GM12878 (cell line): ENCODE measurements at regions not wholly inside any gene's neighbourhood (a gene's known extent, or its start where the extent isn't known, plus 50 kb on each side); places are given as distances from the start of the nearest gene placed in this dataset.

Experiments used
- ATAC-seq: fragments of 200-7000 bp; cut with Tn5 transposase; 3 replicates; pipeline ENCODE4 v1.9.1; 2020; ENCODE audit warnings: mild to moderate bottlenecking, moderate library complexity
- BruUV-seq: library from RNA; stranded (reverse); fragments of 400-500 nt; replicated peaks from 2 replicates; lab custom pipeline; 2021; lab: Mats Ljungman, UMichigan
- CTCF ChIA-PET: fragments of 300-600 bp; sonication (Branson Sonifier 250); formaldehyde crosslinking; extraction: SDS; loops from one replicate; lab custom pipeline; 2021; ENCODE audit warnings: inconsistent platforms; lab: Yijun Ruan, JAX
- POLR2A ChIA-PET: fragments of 350-600 bp; formaldehyde crosslinking; extraction: SDS; loops from one replicate; lab custom pipeline; 2021; ENCODE audit warnings: inconsistent platforms; lab: Charles Lee
- RAD21 ChIA-PET: fragments of 300-600 bp; sonication (Branson Sonifier 250); formaldehyde crosslinking; loops from one replicate; lab custom pipeline; 2023; ENCODE audit warnings: antibody characterized with exemption; ENCODE audit not compliant: unreplicated experiment; lab: Charles Lee
- SMC1A ChIA-PET: fragments of 300-600 bp; sonication (Branson Sonifier 250); formaldehyde crosslinking; loops from one replicate; lab custom pipeline; 2023; ENCODE audit not compliant: unreplicated experiment, uncharacterized antibody; lab: Charles Lee
- DNase-seq: peaks from one replicate; pipeline ENCODE4 v3.0.0-alpha.2; 2011; ENCODE audit warnings: low read depth, low spot score
- FAIRE-seq: peaks from 3 replicates; lab custom pipeline; 2011; peaks lifted over from hg19 to GRCh38; lab: Jason Lieb, UNC
- H2AFZ ChIP-seq: 2 replicates; pipeline ENCODE4 v1.6.0; 2011; ENCODE audit warnings: low read depth, low read length, control low read depth; ENCODE audit not compliant: control insufficient read depth
- H3K27ac ChIP-seq: 2 replicates; pipeline ENCODE4 v1.5.1; 2011; ENCODE audit warnings: control low read depth; ENCODE audit not compliant: control insufficient read depth, insufficient read depth
- H3K27me3 ChIP-seq, 2 experiments: replicated peaks in 1 of 2; 2 replicates each; pipeline versions ENCODE4 v1.6.0 to v1.6.1; 2011; ENCODE audit warnings: low read length in 1 of 2; ENCODE audit not compliant: control insufficient read depth in 2 of 2, insufficient read depth in 2 of 2
- H3K36me3 ChIP-seq, 2 experiments: 2 replicates each; pipeline ENCODE4 v1.5.1; 2011; ENCODE audit warnings: low read length in 1 of 2; ENCODE audit not compliant: control insufficient read depth in 2 of 2, insufficient read depth in 2 of 2
- H3K4me1 ChIP-seq: 2 replicates; pipeline ENCODE4 v1.6.1; 2011; ENCODE audit warnings: mild to moderate bottlenecking, low read length, moderate library complexity, mixed read lengths; ENCODE audit not compliant: control insufficient read depth, insufficient read depth
- H3K4me2 ChIP-seq: 2 replicates; pipeline ENCODE4 v1.6.0; 2011; ENCODE audit warnings: control low read depth; ENCODE audit not compliant: control insufficient read depth, insufficient read depth
- H3K4me3 ChIP-seq: fragments of 200-600 bp; sonication (generic); 2 replicates; pipeline ENCODE4 v1.5.1; 2016
- H3K79me2 ChIP-seq: 2 replicates; pipeline ENCODE4 v1.6.0; 2011; ENCODE audit warnings: low read length; ENCODE audit not compliant: control insufficient read depth, insufficient read depth
- H3K9ac ChIP-seq: 2 replicates; pipeline ENCODE4 v1.8.0; 2011; ENCODE audit warnings: low read length, control low read depth, mixed read lengths; ENCODE audit not compliant: control insufficient read depth, insufficient read depth
- H3K9me3 ChIP-seq: replicated peaks from 3 replicates; pipeline ENCODE4 v1.5.1; 2011; ENCODE audit warnings: mild to moderate bottlenecking, low read length; ENCODE audit not compliant: control insufficient read depth, insufficient read depth
- H4K20me1 ChIP-seq: 2 replicates; pipeline ENCODE4 v1.6.0; 2011; ENCODE audit not compliant: control insufficient read depth, insufficient read depth
- CBFB ChIP-seq: IDR thresholded peaks from 2 replicates; pipeline ENCODE4 v1.6.1; 2016; ENCODE audit warnings: antibody characterized with exemption, low read depth
- DPF2 ChIP-seq: fragments of 450-650 bp; IDR thresholded peaks from 2 replicates; pipeline ENCODE4 v1.6.1; 2017; ENCODE audit warnings: mild to moderate bottlenecking
- IKZF1 ChIP-seq: fragments of 450-650 bp; conservative IDR thresholded peaks from 2 replicates; pipeline ENCODE4 v1.6.1; 2017; ENCODE audit warnings: antibody characterized with exemption, mild to moderate bottlenecking
- MTA2 ChIP-seq: fragments of 450-650 bp; IDR thresholded peaks from 2 replicates; pipeline ENCODE4 v1.6.1; 2016; ENCODE audit warnings: low read depth, mild to moderate bottlenecking, moderate library complexity
- NR2C2 ChIP-seq: IDR thresholded peaks from 2 replicates; pipeline ENCODE4 v1.6.1; 2011; ENCODE audit warnings: borderline replicate concordance, low read depth; ENCODE audit not compliant: control insufficient read depth, insufficient read length
- ZNF217 ChIP-seq: fragments of 450-650 bp; IDR thresholded peaks from 2 replicates; pipeline ENCODE4 v1.6.1; 2017; ENCODE audit warnings: antibody characterized with exemption, mild to moderate bottlenecking
- ZNF384 ChIP-seq: IDR thresholded peaks from 2 replicates; pipeline ENCODE4 v1.6.1; 2012; ENCODE audit warnings: low read depth, mild to moderate bottlenecking, low read length, improper control_type of control experiment, borderline replicate concordance
- WGBS: methylation state at CpG from one replicate; pipeline ENCODE4 v1.1.6; 2016; ENCODE audit warnings: low lambda C conversion rate; ENCODE audit not compliant: insufficient replicate concordance, insufficient coverage; ENCODE audit errors: missing lambda C conversion rate; 5-methylcytosine and 5-hydroxymethylcytosine counted together
- in situ Hi-C: fragments of 300-500 bp; cut with MboI; formaldehyde crosslinking; loops from 9 replicates; pipeline ENCODE4 v1.14.3; 2018; ENCODE audit warnings: mixed read lengths
- intact Hi-C: fragments of 100-400 bp; cut with micrococcal nuclease; formaldehyde crosslinking; loops from one replicate; pipeline ENCODE4 v1.14.2; 2022; ENCODE audit not compliant: unreplicated experiment
- TF ChIP-seq, protein P1 (sequence below): IDR thresholded peaks from 2 replicates; pipeline ENCODE4 v1.6.1; 2012; ENCODE audit warnings: low read length, inconsistent platforms

DNA sequence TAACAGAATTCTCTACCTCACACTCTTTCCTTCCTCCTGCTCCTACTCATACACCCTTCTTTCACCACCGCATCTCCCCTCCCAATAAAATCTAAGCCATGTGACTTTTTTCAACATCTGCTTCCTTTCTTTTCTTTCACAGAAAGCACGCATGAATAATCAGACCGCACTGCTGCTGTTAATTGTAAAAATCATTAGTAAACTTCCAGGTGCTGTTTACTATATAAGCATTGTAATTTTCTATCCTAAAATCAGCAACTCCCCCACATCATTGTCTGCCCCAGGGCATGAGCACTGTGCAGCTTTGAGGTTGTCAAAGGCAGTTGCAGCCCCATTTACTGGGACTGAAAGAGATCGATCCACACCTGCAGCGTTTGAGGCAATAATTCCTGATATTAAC lies 782.6 kb upstream of the ID2 start:
- Histone ChIP-seq H3K79me2 (no peaks in the 10 kb centered on the region), H3K4me1 (peaks cover 3% of the 10 kb centered on the region; the same call in 1 of the 2 replicates), H3K4me3 (no peak overlapping the region), H3K4me2 (no peak overlapping the region), H3K9me3 (no peaks in the 10 kb centered on the region; the same call in 2 of the 3 replicates), H3K27me3 (no peaks in the 10 kb centered on the region), H2AFZ (no peak overlapping the region), H3K27ac (no peak overlapping the region), H4K20me1 (no peaks in the 10 kb centered on the region), H3K9ac (no peak overlapping the region), H3K36me3 (no peaks in the 10 kb centered on the region)
- intact Hi-C loops (loop anchor here (5.0 kb wide), 1 partner anchor 172 kb away; no protein-coding TSS in a partner anchor), in situ Hi-C loops (no loop called here)
- BruUV-seq = no TSS peak
- 7% methylated on average over 5 of the region's 5 CpGs for WGBS
- FAIRE-seq (no peak), ATAC-seq (peak; percentile 58), DNase-seq (no peak)
- SMC1A ChIA-PET = interaction anchor here (0.7 kb wide), 1 partner anchor 195 kb away, joined by 3 read pairs; no protein-coding TSS in a partner anchor
- TF ChIP-seq, protein P1, sequence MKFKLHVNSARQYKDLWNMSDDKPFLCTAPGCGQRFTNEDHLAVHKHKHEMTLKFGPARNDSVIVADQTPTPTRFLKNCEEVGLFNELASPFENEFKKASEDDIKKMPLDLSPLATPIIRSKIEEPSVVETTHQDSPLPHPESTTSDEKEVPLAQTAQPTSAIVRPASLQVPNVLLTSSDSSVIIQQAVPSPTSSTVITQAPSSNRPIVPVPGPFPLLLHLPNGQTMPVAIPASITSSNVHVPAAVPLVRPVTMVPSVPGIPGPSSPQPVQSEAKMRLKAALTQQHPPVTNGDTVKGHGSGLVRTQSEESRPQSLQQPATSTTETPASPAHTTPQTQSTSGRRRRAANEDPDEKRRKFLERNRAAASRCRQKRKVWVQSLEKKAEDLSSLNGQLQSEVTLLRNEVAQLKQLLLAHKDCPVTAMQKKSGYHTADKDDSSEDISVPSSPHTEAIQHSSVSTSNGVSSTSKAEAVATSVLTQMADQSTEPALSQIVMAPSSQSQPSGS = no peak
- TF ChIP-seq DPF2 = no peak
- no peak for TF ChIP-seq ZNF384
- no peak for TF ChIP-seq NR2C2
- 0 out of 2 replicates have a peak, but pooled peaks have one; percentile 22 for TF ChIP-seq MTA2
- TF ChIP-seq IKZF1 = 0 out of 2 replicates have a peak, but pooled peaks have one; percentile 16
- RAD21 ChIA-PET = no interaction called here
- CTCF ChIA-PET = interaction anchor here (0.6 to 1.0 kb wide), 2 partner anchors 19 to 141 kb away, joined by 4 to 5 read pairs; no protein-coding TSS in a partner anchor
- POLR2A ChIA-PET = no interaction called here

DNA sequence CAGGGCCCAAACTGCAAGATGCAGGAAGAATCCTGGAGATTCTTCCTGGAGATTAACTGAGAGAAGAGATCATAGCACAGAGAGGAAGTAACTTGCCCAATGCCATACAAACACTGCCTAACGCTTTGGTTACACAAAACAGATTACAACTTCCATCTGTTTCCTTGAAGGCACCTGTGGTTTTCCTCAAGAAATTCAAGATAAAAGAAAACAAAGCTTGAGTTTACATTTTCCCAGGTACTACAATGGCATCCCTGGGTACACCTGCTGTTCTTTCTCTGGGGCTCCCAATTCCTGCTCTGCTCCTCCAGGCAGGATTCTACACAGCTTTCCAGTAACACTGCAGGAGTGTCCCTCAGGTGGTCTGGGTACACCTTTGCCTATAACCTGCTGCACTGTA lies 781.9 kb upstream of the ID2 start:
- CTCF ChIA-PET = no interaction called here
- BruUV-seq = no TSS peak
- ATAC-seq = no peak

More for the DNA sequence above, 781.9 kb upstream of the ID2 start:
- no peaks in the 10 kb centered on the region for H3K27me3 ChIP-seq
- H3K4me2 ChIP-seq = no peak overlapping the region
- H3K9ac ChIP-seq = no peak overlapping the region
- intact Hi-C loops = loop anchor here (5.0 kb wide), 1 partner anchor 173 kb away; no protein-coding TSS in a partner anchor
- DNase-seq (no peak), FAIRE-seq (no peak)
- in situ Hi-C loops = no loop called here
- H4K20me1 ChIP-seq = no peaks in the 10 kb centered on the region
- no peak overlapping the region for H3K27ac ChIP-seq
- no peaks in the 10 kb centered on the region for H3K79me2 ChIP-seq
- ChIA-PET POLR2A (no interaction called here), RAD21 (no interaction called here), SMC1A (no interaction called here)
- no peak overlapping the region for H2AFZ ChIP-seq
- 0% methylated on average over 1 of the region's 1 CpG for WGBS
- H3K9me3 ChIP-seq = no peaks in the 10 kb centered on the region
- H3K36me3 ChIP-seq = no peaks in the 10 kb centered on the region
- no peak for TF ChIP-seq ZNF217
- TF ChIP-seq CBFB = no peak
- peaks cover 3% of the 10 kb centered on the region; the same call in 1 of the 2 replicates for H3K4me1 ChIP-seq
- no peak overlapping the region for H3K4me3 ChIP-seq
